ENCODE measurements at regions not wholly inside any gene's neighbourhood (a gene's known extent, or its start where the extent isn't known, plus 50 kb on each side); places are given as distances from the start of the nearest gene placed in this dataset.

DNA sequence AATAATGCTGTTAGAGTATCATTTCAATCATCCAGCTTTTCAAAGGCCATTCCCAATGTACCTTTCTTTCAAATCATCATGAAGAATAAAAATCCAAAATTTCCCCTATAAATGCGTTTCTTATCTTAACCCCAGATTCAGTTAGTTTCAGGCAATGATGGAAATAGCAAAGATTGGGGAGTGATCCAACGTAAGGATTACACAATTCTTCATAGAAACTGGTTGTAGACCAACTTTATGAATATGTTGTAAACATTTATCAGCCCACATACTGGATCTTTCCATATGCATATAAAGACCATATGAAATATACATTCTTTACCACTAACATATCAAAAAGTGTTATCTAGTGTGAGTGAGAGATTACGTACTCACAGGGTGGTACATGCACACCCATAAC lies 92.7 kb downstream of the ZC3H11B start:
- Mint-ChIP-seq H3K27ac (no peak overlapping the region), H3K27me3 (ENCODE audit: low read depth, poor library complexity) (peaks cover 7% of the 10 kb centered on the region), H3K36me3 (ENCODE audit: low read depth) (no peaks in the 10 kb centered on the region), H3K9me3 (no peaks in the 10 kb centered on the region), H3K4me1 (peaks cover 7% of the 10 kb centered on the region), H3K4me3 (no peak overlapping the region)
- no peak for DNase-seq
- TF ChIP-seq CTCF (IDR thresholded peaks at IDR 0.05), result no peak

- H3K9me3 Mint-ChIP-seq, result no peaks in the 10 kb centered on the region
Observed at GRCh38 chr1:219518907-219519248, 94.0 kb downstream of the ZC3H11B start.

DNA sequence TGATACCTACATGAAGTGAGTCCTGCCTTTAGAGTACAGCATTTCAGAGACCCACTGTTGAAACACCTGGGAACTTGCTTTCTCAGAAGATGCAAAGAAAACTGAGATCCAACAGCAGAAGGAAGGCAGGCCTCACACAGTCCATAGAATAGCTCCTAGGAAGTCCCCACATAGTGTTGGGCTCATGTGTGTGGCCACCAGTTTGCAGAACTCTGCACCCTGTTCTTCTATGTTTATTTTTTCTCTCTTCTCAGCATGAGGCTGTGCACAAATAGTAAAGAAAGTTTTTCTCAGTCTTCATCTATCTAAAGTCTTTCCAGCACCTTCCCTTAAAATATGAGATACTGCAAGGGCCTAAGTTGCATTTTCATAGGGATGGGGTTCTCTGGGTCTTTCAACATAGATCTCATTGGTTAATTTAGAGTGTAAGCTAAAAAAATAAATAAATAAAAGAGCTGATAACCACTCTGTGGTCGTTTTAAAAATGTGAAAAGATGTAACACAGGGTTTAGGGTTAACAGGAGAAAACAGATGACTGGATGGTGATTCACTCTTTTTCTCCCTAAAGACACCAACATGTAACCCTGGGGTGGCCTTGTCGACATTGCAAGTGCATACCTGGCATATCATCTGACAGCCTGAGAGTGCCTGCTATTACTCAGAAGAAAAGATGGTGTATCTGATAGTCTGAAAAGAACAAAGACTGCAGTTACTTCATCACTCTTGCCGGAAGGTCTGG lies 94.6 kb downstream of the ZC3H11B start:
- DNase-seq, result no peak
- Mint-ChIP-seq H3K4me3 (no peak overlapping the region), H3K4me1 (peaks cover 7% of the 10 kb centered on the region), H3K36me3 (ENCODE audit: low read depth) (no peaks in the 10 kb centered on the region), H3K27me3 (ENCODE audit: low read depth, poor library complexity) (peaks cover 7% of the 10 kb centered on the region), H3K9me3 (no peaks in the 10 kb centered on the region), H3K27ac (no peak overlapping the region)
- TF ChIP-seq CTCF (IDR thresholded peaks at IDR 0.05), result no peak

More at GRCh38 chr1:219518907-219519248, 94.0 kb downstream of the ZC3H11B start:
- no peaks in the 10 kb centered on the region for H3K36me3 Mint-ChIP-seq (ENCODE audit: low read depth)
- H3K4me1 Mint-ChIP-seq, result peaks cover 7% of the 10 kb centered on the region
- H3K27ac Mint-ChIP-seq, result no peak overlapping the region
- peaks cover 7% of the 10 kb centered on the region for H3K27me3 Mint-ChIP-seq (ENCODE audit: low read depth, poor library complexity)
- TF ChIP-seq CTCF (IDR thresholded peaks at IDR 0.05), result no peak
- H3K4me3 Mint-ChIP-seq, result no peak overlapping the region
- no peak for DNase-seq

GRCh38 chr1:219517031-219517430 lies 95.9 kb downstream of the ZC3H11B start:
- Mint-ChIP-seq H3K4me1 (peaks cover 7% of the 10 kb centered on the region), H3K27ac (no peak overlapping the region), H3K36me3 (ENCODE audit: low read depth) (no peaks in the 10 kb centered on the region), H3K27me3 (ENCODE audit: low read depth, poor library complexity) (peaks cover 7% of the 10 kb centered on the region), H3K9me3 (no peaks in the 10 kb centered on the region), H3K4me3 (no peak overlapping the region)
- DNase-seq, result no peak
- no peak for TF ChIP-seq CTCF (IDR thresholded peaks at IDR 0.05)

DNA sequence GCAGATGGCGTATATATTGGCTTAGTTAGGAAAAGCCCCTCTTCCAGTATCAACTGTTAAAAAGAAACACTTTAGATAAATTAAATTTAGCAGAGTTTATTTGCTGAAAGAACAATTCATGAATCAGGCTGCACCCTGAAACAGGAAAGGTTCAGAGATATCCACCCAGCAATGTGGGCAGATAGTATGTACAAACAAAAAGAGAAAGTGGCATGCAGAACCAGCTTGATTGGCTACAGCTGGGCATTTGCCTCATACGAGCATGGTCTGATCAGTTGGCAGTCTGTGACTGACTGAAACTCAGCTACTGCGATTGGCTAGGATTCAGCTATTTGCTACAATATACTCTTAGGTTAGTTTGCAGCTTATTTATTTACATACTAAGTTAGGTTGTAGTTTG lies 98.2 kb downstream of the ZC3H11B start:
- no peak for DNase-seq
- peaks cover 7% of the 10 kb centered on the region for H3K4me1 Mint-ChIP-seq
- no peak for TF ChIP-seq CTCF (IDR thresholded peaks at IDR 0.05)
- H3K9me3 Mint-ChIP-seq, result peaks cover 2% of the 10 kb centered on the region
- peaks cover 3% of the 10 kb centered on the region for H3K36me3 Mint-ChIP-seq (ENCODE audit: low read depth)
- H3K27me3 Mint-ChIP-seq (ENCODE audit: low read depth, poor library complexity), result peaks cover 7% of the 10 kb centered on the region
- H3K27ac Mint-ChIP-seq, result no peak overlapping the region
- H3K4me3 Mint-ChIP-seq, result no peak overlapping the region

DNA sequence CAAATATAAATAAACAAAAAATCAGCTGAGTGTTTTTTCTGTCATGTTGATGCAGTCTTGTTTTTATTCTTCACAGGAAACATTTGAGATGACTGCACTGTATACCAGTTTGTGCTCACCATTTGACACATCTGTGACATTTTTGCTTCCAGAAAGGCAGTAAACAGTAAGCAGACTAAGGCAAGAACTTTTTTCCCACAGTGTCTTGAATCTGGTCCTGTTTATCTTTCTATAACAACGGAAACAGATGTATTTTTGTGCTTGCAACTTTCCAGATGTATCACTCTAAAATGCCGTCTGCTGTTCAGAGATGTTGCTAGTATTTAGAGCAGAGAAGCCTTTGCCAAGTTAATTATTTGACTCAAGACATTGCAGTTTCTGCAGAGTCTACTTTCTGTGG lies 105.5 kb downstream of the ZC3H11B start:
- no peak overlapping the region for H3K4me3 Mint-ChIP-seq

More for the DNA sequence above, 105.5 kb downstream of the ZC3H11B start:
- H3K27me3 Mint-ChIP-seq (ENCODE audit: low read depth, poor library complexity), result no peaks in the 10 kb centered on the region
- peaks cover 8% of the 10 kb centered on the region for H3K9me3 Mint-ChIP-seq
- H3K36me3 Mint-ChIP-seq (ENCODE audit: low read depth), result peaks cover 17% of the 10 kb centered on the region
- H3K27ac Mint-ChIP-seq, result peak overlapping the region; percentile 45
- no peak for DNase-seq
- H3K4me1 Mint-ChIP-seq, result peaks cover 64% of the 10 kb centered on the region
- no peak for TF ChIP-seq CTCF (IDR thresholded peaks at IDR 0.05)
